HepG2 (cell line): ENCODE measurements at regions not wholly inside any gene's neighbourhood (a gene's known extent, or its start where the extent isn't known, plus 50 kb on each side); places are given as distances from the start of the nearest gene placed in this dataset.

ENCODE experiments used
- ERF ChIP-seq: IDR thresholded peaks from 2 replicates; pipeline ENCODE4 v1.6.1; 2018; ENCODE audit warnings: missing biosample characterization, missing genetic modification reagents
- FOXA1 ChIP-seq, 2 experiments: fragments of 450-650 bp in 1 of 2; sonication (generic) in 1 of 2; formaldehyde crosslinking in 1 of 2; IDR thresholded peaks; 2 replicates each; pipeline versions ENCODE4 v1.4.0 to v1.6.1; 2016 to 2020; ENCODE audit warnings: missing genetic modification reagents in 1 of 2
- FOXA3 ChIP-seq: IDR thresholded peaks from 2 replicates; pipeline ENCODE4 v1.6.1; 2016; ENCODE audit warnings: missing genetic modification reagents, missing compliant biosample characterization
- GATAD2A ChIP-seq: IDR thresholded peaks from 2 replicates; pipeline ENCODE4 v1.6.1; 2016
- HHEX ChIP-seq: IDR thresholded peaks from 2 replicates; pipeline ENCODE4 v1.6.1; 2016; ENCODE audit warnings: control low read depth
- ISL2 ChIP-seq: sonication (generic); formaldehyde crosslinking; IDR thresholded peaks from 2 replicates; pipeline ENCODE4 v1.5.0; 2020; ENCODE audit warnings: missing genetic modification reagents
- KAT2B ChIP-seq: fragments of 150-350 bp; IDR thresholded peaks from 2 replicates; pipeline ENCODE4 v1.6.1; 2014; ENCODE audit warnings: low read depth, low read length, borderline replicate concordance
- NCOA2 ChIP-seq: sonication (generic); formaldehyde crosslinking; IDR thresholded peaks from 2 replicates; pipeline ENCODE4 v1.8.0; 2022; ENCODE audit warnings: inconsistent platforms
- NFIC ChIP-seq: IDR thresholded peaks from 2 replicates; pipeline ENCODE4 v1.6.1; 2012; ENCODE audit warnings: mild to moderate bottlenecking, low read length, inconsistent platforms
- PAXIP1 ChIP-seq: sonication (generic); formaldehyde crosslinking; conservative IDR thresholded peaks from 2 replicates; pipeline ENCODE4 v1.4.0; 2020; ENCODE audit warnings: mild to moderate bottlenecking, missing genetic modification reagents, moderate library complexity
- PPARG ChIP-seq: conservative IDR thresholded peaks from 2 replicates; pipeline ENCODE4 v1.6.1; 2016; ENCODE audit warnings: missing biosample characterization, missing genetic modification reagents
- RBM39 ChIP-seq: fragments of 200-400 bp; formaldehyde crosslinking; IDR thresholded peaks from one replicate; pipeline ENCODE4 v1.6.1; 2018; ENCODE audit warnings: antibody characterized with exemption, mild to moderate bottlenecking, low read depth, low read length; ENCODE audit not compliant: poor library complexity, severe bottlenecking
- RCOR2 ChIP-seq: IDR thresholded peaks from 2 replicates; pipeline ENCODE4 v1.6.1; 2016; ENCODE audit warnings: missing biosample characterization, missing genetic modification reagents
- RFXAP ChIP-seq: sonication (generic); formaldehyde crosslinking; IDR thresholded peaks from 2 replicates; pipeline ENCODE4 v1.4.0; 2020; ENCODE audit warnings: missing genetic modification reagents, borderline replicate concordance
- RXRB ChIP-seq: IDR thresholded peaks from 2 replicates; pipeline ENCODE4 v1.6.1; 2016; ENCODE audit warnings: borderline replicate concordance, missing genetic modification reagents, missing compliant biosample characterization
- SMARCE1 ChIP-seq: fragments of 450-650 bp; IDR thresholded peaks from 2 replicates; pipeline ENCODE4 v1.6.1; 2017; ENCODE audit warnings: borderline replicate concordance
- SOX5 ChIP-seq: IDR thresholded peaks from 2 replicates; pipeline ENCODE4 v1.6.1; 2016; ENCODE audit warnings: borderline replicate concordance
- SOX6 ChIP-seq, 2 experiments: fragments of 450-650 bp in 1 of 2; sonication (generic) in 1 of 2; formaldehyde crosslinking in 1 of 2; IDR thresholded peaks; 2 replicates each; pipeline versions ENCODE4 v1.4.0 to v1.6.1; 2017 to 2020; ENCODE audit warnings: antibody characterized with exemption in 1 of 2, mild to moderate bottlenecking in 1 of 2, missing genetic modification reagents in 1 of 2
- SP1 ChIP-seq, 2 experiments: fragments of 450-650 bp in 1 of 2; sonication (generic) in 1 of 2; formaldehyde crosslinking in 1 of 2; IDR thresholded peaks; 2 replicates each; pipeline versions ENCODE4 v1.4.0 to v1.6.1; 2016 to 2020; ENCODE audit warnings: missing genetic modification reagents in 1 of 2
- TCF7 ChIP-seq: sonication (generic); IDR thresholded peaks from 2 replicates; pipeline ENCODE4 v1.6.1; 2016; ENCODE audit warnings: antibody characterized with exemption, low read depth
- ZBTB1 ChIP-seq: sonication (generic); formaldehyde crosslinking; IDR thresholded peaks from 2 replicates; pipeline ENCODE4 v1.4.0; 2020; ENCODE audit warnings: missing genetic modification reagents, borderline replicate concordance
- ZNF282 ChIP-seq: fragments of 450-650 bp; IDR thresholded peaks from 2 replicates; pipeline ENCODE4 v1.6.1; 2018; ENCODE audit not compliant: partially characterized antibody
- ZNF335 ChIP-seq: sonication (generic); formaldehyde crosslinking; IDR thresholded peaks from 2 replicates; pipeline ENCODE4 v1.4.0; 2020; ENCODE audit warnings: missing genetic modification reagents
- ZSCAN12 ChIP-seq: sonication (generic); formaldehyde crosslinking; IDR thresholded peaks from 2 replicates; pipeline ENCODE4 v1.9.0; 2021; ENCODE audit warnings: mild to moderate bottlenecking, missing genetic modification reagents
- TF ChIP-seq, protein P1 (sequence below): sonication (generic); formaldehyde crosslinking; IDR thresholded peaks from 2 replicates; pipeline ENCODE4 v1.8.1; 2023; ENCODE audit warnings: missing genetic modification reagents, inconsistent platforms, borderline replicate concordance

DNA sequence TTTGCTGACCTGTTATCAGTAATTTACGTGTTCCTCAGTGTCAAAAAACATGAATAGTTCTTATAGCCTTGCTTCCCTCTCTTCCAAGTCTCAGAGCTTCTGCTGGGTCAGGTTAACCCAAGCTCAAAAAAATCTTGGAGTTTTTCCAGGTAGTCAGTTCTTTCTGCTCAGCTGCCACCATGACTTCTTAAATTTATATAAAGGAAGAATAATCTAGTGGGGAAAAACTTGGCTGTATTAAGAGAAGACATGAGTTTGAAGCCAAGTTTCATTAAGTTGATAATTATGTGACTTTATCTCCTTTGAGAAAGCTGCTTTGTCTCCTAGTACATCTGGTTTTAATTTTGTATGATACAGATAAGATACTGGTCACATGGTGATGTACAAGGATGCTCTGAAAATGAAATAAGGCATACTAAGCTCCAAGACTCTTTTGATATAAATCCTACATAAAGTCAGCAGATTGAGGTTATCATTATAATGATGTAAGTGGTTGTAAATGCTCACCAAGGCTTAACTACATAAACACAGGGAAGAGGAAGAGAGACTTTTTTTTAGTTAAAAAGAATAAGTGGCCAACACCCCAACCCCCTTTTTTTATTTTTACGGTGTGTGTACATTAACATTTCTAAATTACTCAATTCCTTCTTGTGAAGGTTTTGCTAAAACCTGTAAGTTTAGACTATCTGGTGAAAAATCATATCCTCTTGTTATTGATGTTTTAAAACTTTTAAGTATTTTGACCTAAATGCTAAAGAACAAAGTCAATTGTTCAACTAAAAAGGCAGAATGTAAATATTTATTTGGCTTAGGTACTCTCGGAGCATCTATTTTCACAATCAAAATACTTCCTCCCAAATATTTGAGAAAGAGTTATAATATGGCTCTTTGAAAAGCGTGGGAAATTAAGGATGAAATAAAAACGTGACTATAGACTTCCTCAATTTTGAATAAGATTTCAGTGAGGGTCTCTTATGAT is 84.1 kb upstream of the SLC38A2 start (continued):
- TF ChIP-seq PAXIP1 (CRISPR knock-in tag) (peak; percentile 34; the same call in 1 of the 2 replicates), NFIC (peak; percentile 86; the same call in 1 of the 2 replicates), ZBTB1 (CRISPR knock-in tag) (no peak), ZNF282 (no peak), FOXA3 (CRISPR knock-in tag) (peak; percentile 89), SOX5 (CRISPR knock-in tag) (peak; percentile 94), NCOA2 (CRISPR knock-in tag) (peak; percentile 85), RFXAP (CRISPR knock-in tag) (no peak), TCF7 (peak; percentile 64), ERF (CRISPR knock-in tag) (no peak), SOX6 (IDR thresholded peaks at IDR 0.05) (no peak), SOX6 (CRISPR knock-in tag; IDR thresholded peaks at IDR 0.05) (peak; percentile 69; the same call in 1 of the 2 replicates), GATAD2A (CRISPR knock-in tag) (peak; percentile 60; the same call in 1 of the 2 replicates), ZSCAN12 (CRISPR knock-in tag) (no peak), SP1 (IDR thresholded peaks at IDR 0.05) (no peak), SP1 (CRISPR knock-in tag; IDR thresholded peaks at IDR 0.05) (no peak), FOXA1 (IDR thresholded peaks at IDR 0.05) (no peak), FOXA1 (CRISPR knock-in tag; IDR thresholded peaks at IDR 0.05) (peak; percentile 48; the same call in 1 of the 2 replicates), HHEX (CRISPR knock-in tag) (peak; percentile 51; the same call in 1 of the 2 replicates), PPARG (peak; percentile 29; the same call in 1 of the 2 replicates), KAT2B (no peak), ZNF335 (CRISPR knock-in tag) (no peak), ISL2 (CRISPR knock-in tag) (peak; percentile 77), RXRB (peak; percentile 65; the same call in 1 of the 2 replicates), RCOR2 (CRISPR knock-in tag) (peak; percentile 35; the same call in 1 of the 2 replicates), RBM39 (no peak), SMARCE1 (no peak)
- TF ChIP-seq, protein P1, sequence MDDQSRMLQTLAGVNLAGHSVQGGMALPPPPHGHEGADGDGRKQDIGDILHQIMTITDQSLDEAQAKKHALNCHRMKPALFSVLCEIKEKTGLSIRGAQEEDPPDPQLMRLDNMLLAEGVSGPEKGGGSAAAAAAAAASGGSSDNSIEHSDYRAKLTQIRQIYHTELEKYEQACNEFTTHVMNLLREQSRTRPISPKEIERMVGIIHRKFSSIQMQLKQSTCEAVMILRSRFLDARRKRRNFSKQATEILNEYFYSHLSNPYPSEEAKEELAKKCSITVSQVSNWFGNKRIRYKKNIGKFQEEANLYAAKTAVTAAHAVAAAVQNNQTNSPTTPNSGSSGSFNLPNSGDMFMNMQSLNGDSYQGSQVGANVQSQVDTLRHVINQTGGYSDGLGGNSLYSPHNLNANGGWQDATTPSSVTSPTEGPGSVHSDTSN (CRISPR knock-in tag), result no peak
